HG02981 (cell line): ENCODE measurements at regions not wholly inside any gene's neighbourhood (a gene's known extent, or its start where the extent isn't known, plus 50 kb on each side); places are given as distances from the start of the nearest gene placed in this dataset.
"Not testable (repeated sequence)": the region's sequence is repeated elsewhere in the genome, so short reads cannot be mapped to it uniquely, and the experiment has no call there.

Experiments
- ATAC-seq: cut with Tn5 transposase; IDR thresholded peaks from one replicate; pipeline ENCODE4 v1.9.1; 2021; ENCODE audit warnings: mild to moderate bottlenecking, moderate library complexity; ENCODE audit not compliant: unreplicated experiment

- no peak for ATAC-seq
Measured at GRCh38 chr5:159576902-159577301, 246.6 kb upstream of the IL12B start.

DNA sequence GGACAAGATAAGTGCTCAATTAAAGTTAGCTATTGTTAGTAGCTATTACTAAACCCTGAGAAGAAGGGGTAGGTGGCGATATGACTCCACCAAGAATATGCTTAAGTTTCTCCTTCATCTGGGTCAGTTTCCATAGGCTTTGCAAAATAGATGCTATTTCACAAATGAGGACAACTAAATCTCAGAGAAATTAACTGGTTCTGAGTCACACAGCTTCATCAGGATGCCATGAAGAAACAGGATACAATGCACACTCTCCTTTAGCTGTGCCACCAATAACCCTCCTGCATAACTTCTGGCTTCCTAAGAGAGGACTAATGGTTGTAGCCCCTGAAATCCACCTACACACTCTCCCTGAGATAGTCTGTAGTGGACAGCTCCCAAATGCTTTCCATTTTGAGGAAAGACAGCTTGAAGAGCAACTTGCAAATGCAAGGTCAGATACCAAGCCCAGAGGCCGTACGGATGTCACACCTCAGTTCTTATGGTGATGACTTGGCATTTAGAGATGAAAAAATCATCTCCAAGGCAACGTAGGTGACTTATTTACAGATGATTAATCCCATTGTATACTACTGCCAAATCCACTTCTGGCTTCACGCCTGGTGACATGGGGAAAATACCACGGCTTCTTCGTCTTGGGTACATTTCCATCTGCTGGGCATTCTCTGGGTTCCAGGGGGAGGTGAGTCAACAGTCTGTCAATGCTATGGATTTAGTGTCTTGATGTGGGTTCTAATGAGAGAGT, 251.4 kb upstream of the IL12B start:
- ATAC-seq: no peak

GRCh38 chr5:159582756-159583541, 252.7 kb upstream of the IL12B start:
- no peak for ATAC-seq

DNA sequence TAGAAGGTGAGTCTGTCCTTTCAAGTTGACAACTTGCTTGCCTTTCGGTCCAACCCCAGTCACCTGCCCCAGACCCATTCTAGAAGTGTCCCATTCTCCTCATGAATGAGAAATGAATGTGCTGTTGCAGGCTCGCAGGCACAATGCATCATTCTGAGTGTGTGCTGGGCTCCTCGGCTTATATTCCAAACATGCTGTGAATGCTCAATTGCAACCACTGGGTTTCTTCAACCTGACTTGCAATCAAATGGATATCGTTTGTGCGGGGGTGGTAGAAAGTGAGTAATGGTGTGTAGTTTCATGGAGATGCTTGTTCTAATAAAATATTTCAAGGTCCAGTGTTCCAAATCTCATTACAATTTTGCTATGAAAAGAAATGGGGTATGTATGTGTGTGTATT, 256.6 kb upstream of the IL12B start:
- no peak for ATAC-seq

DNA sequence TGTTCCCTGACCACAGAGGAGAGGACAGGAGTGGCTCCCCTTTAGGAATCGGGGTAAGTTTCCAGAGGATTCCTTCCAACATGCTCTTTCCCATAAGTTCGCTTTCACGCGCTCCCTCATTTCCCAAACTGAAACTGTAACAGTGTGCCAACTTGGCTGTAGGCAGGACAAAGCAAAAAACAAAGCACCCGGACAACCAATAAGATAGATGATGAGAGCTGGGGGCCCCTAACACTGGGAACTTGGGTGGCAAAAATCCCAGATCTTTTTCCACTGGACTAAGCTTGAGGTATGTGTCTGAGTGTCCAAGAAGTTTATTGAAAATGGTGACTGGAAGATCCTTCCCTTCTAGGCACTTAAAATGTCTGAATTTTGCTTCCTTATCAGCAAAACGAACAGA, 258.7 kb upstream of the IL12B start:
- no peak for ATAC-seq

- ATAC-seq: no peak
Measured at GRCh38 chr5:159593518-159594073, 263.3 kb upstream of the IL12B start.

DNA sequence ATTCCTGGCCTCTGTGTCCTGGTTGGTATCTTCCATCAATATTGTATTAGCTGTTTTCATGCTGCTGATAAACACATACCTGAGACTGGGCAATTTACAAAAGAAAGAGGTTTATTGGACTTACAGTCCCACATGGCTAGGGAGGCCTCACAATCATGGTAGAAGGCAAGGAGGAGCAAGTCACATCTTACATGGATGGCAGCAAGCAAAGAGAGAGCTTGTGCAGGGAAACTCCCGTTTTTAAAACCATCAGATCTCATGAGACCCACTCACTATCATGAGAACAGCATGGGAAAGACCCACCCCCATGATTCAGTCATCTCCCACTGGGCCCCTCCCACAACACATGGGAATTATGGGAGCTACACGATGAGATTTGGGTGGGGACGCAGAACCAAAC, 265.3 kb upstream of the IL12B start:
- not testable (repeated sequence) for ATAC-seq

DNA sequence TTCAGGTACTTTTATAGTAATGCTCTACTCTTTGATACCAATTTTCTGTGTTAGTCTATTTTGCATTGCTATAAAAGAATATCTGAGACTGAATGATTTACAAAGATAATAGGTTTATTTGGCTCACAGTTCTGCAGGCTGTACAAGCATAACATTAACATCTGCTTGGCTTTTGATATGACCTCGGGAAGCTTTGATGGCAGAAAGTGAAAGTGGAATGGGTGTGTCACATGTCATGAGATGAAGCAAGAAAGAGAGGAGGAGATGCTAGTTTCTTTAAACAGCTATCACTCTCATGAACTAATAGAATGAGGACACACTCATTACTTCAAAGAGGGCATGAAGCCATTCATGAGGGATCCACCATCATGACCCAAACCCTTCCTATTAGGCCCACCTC, 270.9 kb upstream of the IL12B start:
- no peak for ATAC-seq

- no peak for ATAC-seq
Measured at GRCh38 chr5:159602434-159602833, 272.1 kb upstream of the IL12B start.

GRCh38 chr5:159605585-159605984, 275.3 kb upstream of the IL12B start:
- ATAC-seq: no peak

GRCh38 chr5:159609359-159609758, 279.1 kb upstream of the IL12B start:
- ATAC-seq: no peak

DNA sequence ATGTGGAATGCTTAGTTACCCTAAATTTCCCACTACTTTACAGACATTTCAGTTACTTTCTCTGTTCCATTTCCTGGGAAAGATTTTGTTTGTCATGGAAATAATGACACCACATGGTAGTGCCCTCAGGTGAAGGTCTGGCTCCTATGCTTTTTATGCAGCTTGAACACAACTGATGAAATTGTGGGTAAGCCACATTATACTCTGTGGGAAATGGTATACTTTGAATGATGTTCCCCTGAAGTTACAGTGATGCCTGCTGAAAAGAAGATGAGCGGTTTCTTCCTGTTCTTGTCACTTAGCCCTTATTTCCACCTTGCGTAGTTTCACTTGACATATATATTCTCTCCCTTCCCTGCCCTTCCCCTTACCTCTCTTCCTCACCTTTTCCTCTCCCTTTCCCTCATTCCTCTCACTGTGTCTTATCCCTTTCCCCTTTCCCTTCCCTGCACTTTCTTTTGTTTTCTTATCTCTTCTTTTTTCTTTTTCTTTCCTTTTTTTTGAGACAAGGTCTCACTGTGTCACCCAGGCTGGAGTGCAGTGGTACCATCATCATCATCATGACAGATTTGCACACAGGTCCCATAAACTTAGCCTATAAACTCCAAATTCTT, 280.8 kb upstream of the IL12B start:
- ATAC-seq: no peak

GRCh38 chr5:159616952-159617351, 286.7 kb upstream of the IL12B start:
- no peak for ATAC-seq

- ATAC-seq: no peak
Measured at GRCh38 chr5:159619826-159620225, 289.5 kb upstream of the IL12B start.

- ATAC-seq: no peak
Measured at GRCh38 chr5:159620853-159621540, 290.7 kb upstream of the IL12B start.

DNA sequence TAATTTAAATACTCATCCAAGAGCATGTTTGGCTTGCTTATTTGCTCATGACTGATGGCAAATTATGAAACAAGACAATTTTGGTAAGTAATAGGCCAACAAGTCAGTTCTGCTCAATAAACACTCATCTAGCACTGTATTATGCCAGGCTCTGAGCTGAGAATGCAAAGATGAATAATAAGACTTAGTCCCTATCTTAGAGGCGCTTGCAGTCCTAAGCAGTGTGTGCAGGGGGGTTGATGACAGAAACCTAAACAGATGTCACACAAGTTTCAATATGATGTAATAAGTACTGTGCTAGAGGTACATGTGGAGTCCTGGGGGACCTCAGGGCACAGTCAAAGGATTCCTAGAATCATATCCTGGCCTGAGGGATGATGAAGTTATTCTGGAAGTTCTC, 287.6 kb upstream of the ADRA1B start:
- ATAC-seq: no peak

GRCh38 chr5:159629158-159629557, 287.1 kb upstream of the ADRA1B start:
- no peak for ATAC-seq

DNA sequence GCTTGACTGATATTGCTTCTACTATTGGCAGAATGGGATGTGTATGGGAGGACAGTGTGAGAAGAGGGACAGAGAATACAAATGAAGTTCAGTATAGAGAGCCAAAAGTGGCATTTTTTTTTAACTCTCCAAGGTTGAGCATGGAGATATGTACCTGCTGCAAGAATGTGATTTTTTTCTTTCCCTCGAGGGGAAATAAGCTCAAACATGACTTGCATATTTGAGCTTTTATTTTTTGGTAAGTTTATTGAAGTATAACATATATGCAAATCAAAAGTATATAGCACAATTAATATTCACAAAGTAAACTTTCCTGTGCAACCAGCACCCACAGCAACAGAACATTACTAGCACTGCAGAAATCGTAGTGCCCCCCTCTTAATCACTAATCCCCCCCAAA, 285.7 kb upstream of the ADRA1B start:
- no peak for ATAC-seq

DNA sequence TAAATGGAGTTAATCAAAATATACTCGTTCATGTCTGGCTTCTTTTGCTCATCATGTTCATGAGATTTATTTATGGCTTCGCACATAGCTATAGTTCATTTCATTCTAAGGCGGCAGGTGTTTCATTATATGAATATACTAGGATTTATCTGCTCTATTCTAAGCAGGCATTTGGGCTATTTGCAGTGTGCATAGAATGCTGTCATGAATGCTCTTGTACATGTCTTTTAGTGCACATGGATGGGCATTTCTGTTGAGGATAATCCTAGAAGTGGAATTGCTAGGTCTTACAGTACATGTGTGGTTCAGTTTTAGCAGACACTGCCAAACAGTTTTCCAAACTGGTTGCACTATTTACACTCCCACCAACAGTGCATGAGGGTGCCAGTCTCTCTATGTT, 285.3 kb upstream of the ADRA1B start:
- no peak for ATAC-seq

GRCh38 chr5:159632866-159633265, 283.4 kb upstream of the ADRA1B start:
- no peak for ATAC-seq

DNA sequence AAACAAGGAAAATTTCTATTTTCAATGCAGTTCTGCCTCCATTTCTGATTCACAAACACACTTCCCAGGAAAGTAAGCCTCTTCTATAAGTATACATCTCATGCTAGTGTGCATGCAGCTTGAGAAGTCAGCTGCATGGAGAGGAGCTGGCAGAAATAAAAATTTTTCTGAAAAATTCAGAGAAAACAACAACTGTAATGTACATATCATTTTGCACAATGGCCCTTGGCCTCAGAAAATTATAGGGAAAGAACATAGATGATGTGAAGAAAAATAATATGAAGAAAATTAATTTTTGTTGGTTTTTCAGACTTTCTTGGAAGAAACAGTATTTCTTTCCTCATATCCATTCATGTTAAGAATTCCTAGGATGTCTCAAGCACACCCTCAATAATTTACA, 277.8 kb upstream of the ADRA1B start:
- no peak for ATAC-seq
